GM18858 (cell line): ENCODE measurements at regions not wholly inside any gene's neighbourhood (a gene's known extent, or its start where the extent isn't known, plus 50 kb on each side); places are given as distances from the start of the nearest gene placed in this dataset.
"Not testable (repeated sequence)": the region's sequence is repeated elsewhere in the genome, so short reads cannot be mapped to it uniquely, and the experiment has no call there.

Source experiments
- ATAC-seq: cut with Tn5 transposase; IDR thresholded peaks from one replicate; pipeline ENCODE4 v1.9.1; 2021; ENCODE audit not compliant: unreplicated experiment

- not testable (repeated sequence) for ATAC-seq
Observed at GRCh38 chr2:118744682-118745181, 102.7 kb downstream of the EN1 start.

- ATAC-seq: no peak
Observed at GRCh38 chr2:118738524-118739308, 108.7 kb downstream of the EN1 start.

GRCh38 chr2:118738106-118738505, 109.3 kb downstream of the EN1 start:
- no peak for ATAC-seq

GRCh38 chr2:118737684-118738083, 109.8 kb downstream of the EN1 start:
- ATAC-seq: no peak

GRCh38 chr2:118732432-118732831, 115.0 kb downstream of the EN1 start:
- ATAC-seq: no peak

- ATAC-seq: no peak
Observed at GRCh38 chr2:118731413-118731812, 116.0 kb downstream of the EN1 start.

GRCh38 chr2:118730405-118730804, 117.0 kb downstream of the EN1 start:
- ATAC-seq: no peak

- no peak for ATAC-seq
Observed at GRCh38 chr2:118729760-118730159, 117.7 kb downstream of the EN1 start.

GRCh38 chr2:118728984-118729383, 118.5 kb downstream of the EN1 start:
- ATAC-seq: no peak

- ATAC-seq: no peak
Observed at GRCh38 chr2:118726821-118727220, 120.6 kb downstream of the EN1 start.

- ATAC-seq: no peak
Observed at GRCh38 chr2:118723394-118723793, 124.1 kb downstream of the EN1 start.

GRCh38 chr2:118722976-118723375, 124.5 kb downstream of the EN1 start:
- no peak for ATAC-seq

- ATAC-seq: no peak
Observed at GRCh38 chr2:118721817-118722551, 125.5 kb downstream of the EN1 start.

GRCh38 chr2:118720866-118721265, 126.6 kb downstream of the EN1 start:
- no peak for ATAC-seq

- ATAC-seq: no peak
Observed at GRCh38 chr2:118718921-118719320, 128.5 kb downstream of the EN1 start.

GRCh38 chr2:118716102-118716501, 131.3 kb downstream of the EN1 start:
- ATAC-seq: no peak

- ATAC-seq: no peak
Observed at GRCh38 chr2:118714118-118714517, 133.3 kb downstream of the EN1 start.

GRCh38 chr2:118711603-118712002, 135.8 kb downstream of the EN1 start:
- ATAC-seq: no peak

GRCh38 chr2:118710481-118710880, 137.0 kb downstream of the EN1 start:
- ATAC-seq: no peak

- ATAC-seq: no peak
Observed at GRCh38 chr2:118709786-118710185, 137.7 kb downstream of the EN1 start.

- ATAC-seq: no peak
Observed at GRCh38 chr2:118706844-118707243, 140.6 kb downstream of the EN1 start.

- no peak for ATAC-seq
Observed at GRCh38 chr2:118706371-118706770, 141.1 kb downstream of the EN1 start.
